GM12878 (cell line): ENCODE measurements at regions not wholly inside any gene's neighbourhood (a gene's known extent, or its start where the extent isn't known, plus 50 kb on each side); places are given as distances from the start of the nearest gene placed in this dataset.
A peak's percentile ranks its signal among the peaks of the same experiment; 100 is the strongest.

Source experiments
- ATAC-seq: fragments of 200-7000 bp; cut with Tn5 transposase; 3 replicates; pipeline ENCODE4 v1.9.1; 2020; ENCODE audit warnings: mild to moderate bottlenecking, moderate library complexity
- BruUV-seq: library from RNA; stranded (reverse); fragments of 400-500 nt; replicated peaks from 2 replicates; lab custom pipeline; 2021; lab: Mats Ljungman, UMichigan
- CTCF ChIA-PET: fragments of 300-600 bp; sonication (Branson Sonifier 250); formaldehyde crosslinking; extraction: SDS; loops from one replicate; lab custom pipeline; 2021; ENCODE audit warnings: inconsistent platforms; lab: Yijun Ruan, JAX
- POLR2A ChIA-PET: fragments of 350-600 bp; formaldehyde crosslinking; extraction: SDS; loops from one replicate; lab custom pipeline; 2021; ENCODE audit warnings: inconsistent platforms; lab: Charles Lee
- RAD21 ChIA-PET: fragments of 300-600 bp; sonication (Branson Sonifier 250); formaldehyde crosslinking; loops from one replicate; lab custom pipeline; 2023; ENCODE audit warnings: antibody characterized with exemption; ENCODE audit not compliant: unreplicated experiment; lab: Charles Lee
- SMC1A ChIA-PET: fragments of 300-600 bp; sonication (Branson Sonifier 250); formaldehyde crosslinking; loops from one replicate; lab custom pipeline; 2023; ENCODE audit not compliant: unreplicated experiment, uncharacterized antibody; lab: Charles Lee
- DNase-seq: peaks from one replicate; pipeline ENCODE4 v3.0.0-alpha.2; 2011; ENCODE audit warnings: low read depth, low spot score
- FAIRE-seq: peaks from 3 replicates; lab custom pipeline; 2011; peaks lifted over from hg19 to GRCh38; lab: Jason Lieb, UNC
- H2AFZ ChIP-seq: 2 replicates; pipeline ENCODE4 v1.6.0; 2011; ENCODE audit warnings: low read depth, low read length, control low read depth; ENCODE audit not compliant: control insufficient read depth
- H3K27ac ChIP-seq: 2 replicates; pipeline ENCODE4 v1.5.1; 2011; ENCODE audit warnings: control low read depth; ENCODE audit not compliant: control insufficient read depth, insufficient read depth
- H3K27me3 ChIP-seq, 2 experiments: replicated peaks in 1 of 2; 2 replicates each; pipeline versions ENCODE4 v1.6.0 to v1.6.1; 2011; ENCODE audit warnings: low read length in 1 of 2; ENCODE audit not compliant: control insufficient read depth in 2 of 2, insufficient read depth in 2 of 2
- H3K36me3 ChIP-seq, 2 experiments: 2 replicates each; pipeline ENCODE4 v1.5.1; 2011; ENCODE audit warnings: low read length in 1 of 2; ENCODE audit not compliant: control insufficient read depth in 2 of 2, insufficient read depth in 2 of 2
- H3K4me1 ChIP-seq: 2 replicates; pipeline ENCODE4 v1.6.1; 2011; ENCODE audit warnings: mild to moderate bottlenecking, low read length, moderate library complexity, mixed read lengths; ENCODE audit not compliant: control insufficient read depth, insufficient read depth
- H3K4me2 ChIP-seq: 2 replicates; pipeline ENCODE4 v1.6.0; 2011; ENCODE audit warnings: control low read depth; ENCODE audit not compliant: control insufficient read depth, insufficient read depth
- H3K4me3 ChIP-seq: fragments of 200-600 bp; sonication (generic); 2 replicates; pipeline ENCODE4 v1.5.1; 2016
- H3K79me2 ChIP-seq: 2 replicates; pipeline ENCODE4 v1.6.0; 2011; ENCODE audit warnings: low read length; ENCODE audit not compliant: control insufficient read depth, insufficient read depth
- H3K9ac ChIP-seq: 2 replicates; pipeline ENCODE4 v1.8.0; 2011; ENCODE audit warnings: low read length, control low read depth, mixed read lengths; ENCODE audit not compliant: control insufficient read depth, insufficient read depth
- H3K9me3 ChIP-seq: replicated peaks from 3 replicates; pipeline ENCODE4 v1.5.1; 2011; ENCODE audit warnings: mild to moderate bottlenecking, low read length; ENCODE audit not compliant: control insufficient read depth, insufficient read depth
- H4K20me1 ChIP-seq: 2 replicates; pipeline ENCODE4 v1.6.0; 2011; ENCODE audit not compliant: control insufficient read depth, insufficient read depth
- BCL3 ChIP-seq: IDR thresholded peaks from 2 replicates; pipeline ENCODE4 v1.6.1; 2011; ENCODE audit warnings: borderline replicate concordance, low read depth, mild to moderate bottlenecking, moderate library complexity, low read length; ENCODE audit not compliant: insufficient read depth, poor library complexity, severe bottlenecking
- BMI1 ChIP-seq: fragments of 450-650 bp; IDR thresholded peaks from 2 replicates; pipeline ENCODE4 v1.6.1; 2016; ENCODE audit warnings: mild to moderate bottlenecking, moderate library complexity, borderline replicate concordance
- JUNB ChIP-seq: IDR thresholded peaks from 2 replicates; pipeline ENCODE4 v1.6.1; 2016; ENCODE audit warnings: antibody characterized with exemption, mild to moderate bottlenecking
- MEF2A ChIP-seq: IDR thresholded peaks from 2 replicates; pipeline ENCODE4 v1.6.1; 2011; ENCODE audit warnings: low read depth, mild to moderate bottlenecking, low read length, moderate library complexity; ENCODE audit not compliant: insufficient read depth
- MTA3 ChIP-seq: IDR thresholded peaks from 2 replicates; pipeline ENCODE4 v1.6.1; 2012; ENCODE audit warnings: low read length, inconsistent platforms, borderline replicate concordance
- NBN ChIP-seq: fragments of 450-650 bp; IDR thresholded peaks from 2 replicates; pipeline ENCODE4 v1.6.1; 2016
- POLR2AphosphoS2 ChIP-seq: IDR thresholded peaks from 2 replicates; pipeline ENCODE4 v1.6.1; 2011; ENCODE audit warnings: low read depth, mild to moderate bottlenecking, low read length, improper control_type of control experiment, moderate library complexity
- RCOR1 ChIP-seq: conservative IDR thresholded peaks from 2 replicates; pipeline ENCODE4 v1.6.1; 2012; ENCODE audit warnings: low read depth, low read length, improper control_type of control experiment
- RUNX3 ChIP-seq: IDR thresholded peaks from 2 replicates; pipeline ENCODE4 v1.6.1; 2012; ENCODE audit warnings: low read length, inconsistent platforms
- SUZ12 ChIP-seq: fragments of 200-600 bp; sonication (generic); IDR thresholded peaks from one replicate; pipeline ENCODE4 v1.6.1; 2018; ENCODE audit warnings: antibody characterized with exemption, mild to moderate bottlenecking; ENCODE audit not compliant: unreplicated experiment
- WGBS: methylation state at CpG from one replicate; pipeline ENCODE4 v1.1.6; 2016; ENCODE audit warnings: low lambda C conversion rate; ENCODE audit not compliant: insufficient replicate concordance, insufficient coverage; ENCODE audit errors: missing lambda C conversion rate; 5-methylcytosine and 5-hydroxymethylcytosine counted together
- in situ Hi-C: fragments of 300-500 bp; cut with MboI; formaldehyde crosslinking; loops from 9 replicates; pipeline ENCODE4 v1.14.3; 2018; ENCODE audit warnings: mixed read lengths
- intact Hi-C: fragments of 100-400 bp; cut with micrococcal nuclease; formaldehyde crosslinking; loops from one replicate; pipeline ENCODE4 v1.14.2; 2022; ENCODE audit not compliant: unreplicated experiment

- Histone ChIP-seq H3K4me1 (no peaks in the 10 kb centered on the region), H3K27ac (no peak overlapping the region), H2AFZ (no peak overlapping the region), H3K9me3 (no peaks in the 10 kb centered on the region), H3K4me2 (no peak overlapping the region), H3K36me3 (no peaks in the 10 kb centered on the region), H3K9ac (no peak overlapping the region), H3K4me3 (no peak overlapping the region), H4K20me1 (no peaks in the 10 kb centered on the region), H3K79me2 (no peaks in the 10 kb centered on the region), H3K27me3 (no peaks in the 10 kb centered on the region)
- ChIA-PET RAD21 (no interaction called here), CTCF (no interaction called here), POLR2A (no interaction called here), SMC1A (interaction anchor here (1.1 to 1.6 kb wide), 3 partner anchors 24 to 197 kb away, joined by 3 to 5 read pairs (median 3); no protein-coding TSS in a partner anchor)
- TF ChIP-seq RUNX3 (peak; percentile 40; the same call in 1 of the 2 replicates), SUZ12 (no peak), MEF2A (0 out of 2 replicates have a peak, but pooled peaks have one; percentile 11)
- FAIRE-seq (no peak), ATAC-seq (no peak; the same call in 1 of the 3 replicates), DNase-seq (peak; percentile 2)
- intact Hi-C loops, result no loop called here
- 1% methylated on average over 5 of the region's 5 CpGs for WGBS
- in situ Hi-C loops, result no loop called here
- BruUV-seq, result no TSS peak
Measured at GRCh38 chr1:177385760-177386698, 215.3 kb downstream of the BRINP2 start.

- ChIA-PET RAD21 (no interaction called here), SMC1A (interaction anchor here (1.6 kb wide), 1 partner anchor 199 kb away, joined by 3 read pairs; no protein-coding TSS in a partner anchor), POLR2A (no interaction called here), CTCF (interaction anchor here (0.6 kb wide), 1 partner anchor 329 kb away, joined by 3 read pairs; no protein-coding TSS in a partner anchor)
- Histone ChIP-seq H3K79me2 (no peaks in the 10 kb centered on the region), H3K36me3 (no peaks in the 10 kb centered on the region), H4K20me1 (no peaks in the 10 kb centered on the region), H3K9me3 (no peaks in the 10 kb centered on the region), H3K4me2 (no peak overlapping the region), H3K27me3 (no peaks in the 10 kb centered on the region), H3K4me3 (no peak overlapping the region), H3K9ac (no peak overlapping the region), H3K27ac (no peak overlapping the region), H3K4me1 (no peaks in the 10 kb centered on the region), H2AFZ (no peak overlapping the region)
- DNase-seq, result no peak
- intact Hi-C loops (no loop called here), in situ Hi-C loops (no loop called here)
- ATAC-seq, result no peak
- FAIRE-seq, result no peak
- TF ChIP-seq MTA3, result no peak
- no peak for TF ChIP-seq BCL3
- TF ChIP-seq POLR2AphosphoS2, result no peak
- no peak for TF ChIP-seq BMI1
- TF ChIP-seq RCOR1, result no peak
- no peak for TF ChIP-seq JUNB
- TF ChIP-seq NBN, result no peak
- 0% methylated on average over 3 of the region's 3 CpGs for WGBS
- BruUV-seq, result no TSS peak
Measured at GRCh38 chr1:177384461-177384860, 213.7 kb downstream of the BRINP2 start.
